Erythroblast (primary cell): ENCODE measurements at regions not wholly inside any gene's neighbourhood (a gene's known extent, or its start where the extent isn't known, plus 50 kb on each side); places are given as distances from the start of the nearest gene placed in this dataset.
"Not testable (repeated sequence)": the region's sequence is repeated elsewhere in the genome, so short reads cannot be mapped to it uniquely, and the experiment has no call there.

ENCODE experiments used
- DNase-seq, 2 experiments: peaks; one replicate each; lab custom pipeline; 2025; lab: John Stamatoyannopoulos, UW
- GATA1 ChIP-seq: IDR thresholded peaks from 2 replicates; pipeline ENCODE4 v1.6.1; 2011; ENCODE audit warnings: low read depth, mild to moderate bottlenecking, control low read depth, low read length, moderate library complexity
- POLR2A ChIP-seq: IDR thresholded peaks from 2 replicates; pipeline ENCODE4 v1.6.1; 2011; ENCODE audit warnings: mild to moderate bottlenecking, low read length

- DNase-seq: no peak
- TF ChIP-seq GATA1: no peak
- no peak for TF ChIP-seq POLR2A
Observed at GRCh38 chr21:18148401-18148800, 96.2 kb upstream of the CHODL start.

GRCh38 chr21:18147678-18148077 lies 97.0 kb upstream of the CHODL start:
- TF ChIP-seq POLR2A (no peak), GATA1 (no peak)
- DNase-seq: no peak

- TF ChIP-seq GATA1: no peak
- no peak for TF ChIP-seq POLR2A
- no peak for DNase-seq
Observed at GRCh38 chr21:18146820-18147219, 97.8 kb upstream of the CHODL start.

GRCh38 chr21:18144339-18144738 lies 100.3 kb upstream of the CHODL start:
- TF ChIP-seq GATA1: no peak
- TF ChIP-seq POLR2A: no peak

GRCh38 chr21:18142655-18143054 lies 102.0 kb upstream of the CHODL start:
- TF ChIP-seq GATA1: no peak
- TF ChIP-seq POLR2A: no peak
- DNase-seq: no peak

More at GRCh38 chr21:18144339-18144738, 100.3 kb upstream of the CHODL start:
- DNase-seq: no peak

- TF ChIP-seq POLR2A (no peak), GATA1 (no peak)
- no peak for DNase-seq
Observed at GRCh38 chr21:18138507-18138906, 106.1 kb upstream of the CHODL start.

- TF ChIP-seq GATA1: no peak
- TF ChIP-seq POLR2A: no peak
- no peak for DNase-seq
Observed at GRCh38 chr21:18129526-18129925, 115.1 kb upstream of the CHODL start.

- TF ChIP-seq POLR2A: no peak
- TF ChIP-seq GATA1: no peak
- no peak for DNase-seq
Observed at GRCh38 chr21:18118566-18118965, 126.1 kb upstream of the CHODL start.

GRCh38 chr21:18117176-18117575 lies 127.5 kb upstream of the CHODL start:
- DNase-seq: no peak
- no peak for TF ChIP-seq POLR2A
- TF ChIP-seq GATA1: no peak

GRCh38 chr21:18114810-18115209 lies 129.8 kb upstream of the CHODL start:
- no peak for DNase-seq
- TF ChIP-seq POLR2A (no peak), GATA1 (no peak)

- DNase-seq: no peak
- TF ChIP-seq GATA1 (no peak), POLR2A (no peak)
Observed at GRCh38 chr21:18104802-18105201, 139.8 kb upstream of the CHODL start.

- DNase-seq: not testable (repeated sequence)
Observed at GRCh38 chr21:18096413-18096812, 148.2 kb upstream of the CHODL start.

GRCh38 chr21:18089786-18090185 lies 154.8 kb upstream of the CHODL start:
- TF ChIP-seq POLR2A (no peak), GATA1 (no peak)
- no peak for DNase-seq

GRCh38 chr21:18070392-18070791 lies 174.2 kb upstream of the CHODL start:
- TF ChIP-seq GATA1 (no peak), POLR2A (no peak)
- DNase-seq: no peak

GRCh38 chr21:18069875-18070274 lies 174.8 kb upstream of the CHODL start:
- no peak for TF ChIP-seq GATA1
- no peak for TF ChIP-seq POLR2A
- no peak for DNase-seq

GRCh38 chr21:18060402-18060801 lies 184.2 kb upstream of the CHODL start:
- no peak for DNase-seq
- TF ChIP-seq POLR2A (no peak), GATA1 (no peak)
